ENCODE measurements at regions not wholly inside any gene's neighbourhood (a gene's known extent, or its start where the extent isn't known, plus 50 kb on each side); places are given as distances from the start of the nearest gene placed in this dataset.
"Not testable (repeated sequence)": the region's sequence is repeated elsewhere in the genome, so short reads cannot be mapped to it uniquely, and the experiment has no call there.

DNA sequence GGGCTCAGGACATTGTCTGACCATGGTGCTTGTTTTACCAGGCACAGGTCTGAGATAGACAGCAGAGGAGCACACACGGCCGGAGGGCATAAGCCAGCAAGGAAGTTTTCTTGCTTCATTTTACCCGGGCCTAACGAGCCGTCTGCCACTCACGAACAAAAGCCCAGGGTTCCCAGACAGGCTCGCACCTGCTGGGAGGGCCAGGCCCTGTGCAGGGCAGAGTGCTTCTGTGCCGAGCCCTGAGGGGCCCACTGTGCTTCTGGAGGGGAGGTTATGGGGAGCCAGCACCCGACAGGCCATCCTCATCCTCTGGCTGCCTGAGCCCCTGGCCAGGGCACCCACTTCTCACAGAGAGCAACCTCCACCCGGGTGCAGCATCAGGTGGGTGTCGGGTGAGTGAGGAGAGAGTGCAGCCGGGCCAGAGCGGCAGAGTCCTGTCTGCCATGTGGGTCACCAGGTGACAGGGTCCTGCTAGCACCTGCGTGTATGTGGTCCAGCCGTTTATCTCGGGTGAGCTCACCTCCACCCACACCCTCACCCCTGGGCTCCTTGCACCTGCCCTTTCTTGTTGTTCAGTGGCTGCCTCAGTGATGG is 297.9 kb downstream of the NDUFA10 start:
- DNase-seq (ENCODE audit: low spot score) = no peak

DNA sequence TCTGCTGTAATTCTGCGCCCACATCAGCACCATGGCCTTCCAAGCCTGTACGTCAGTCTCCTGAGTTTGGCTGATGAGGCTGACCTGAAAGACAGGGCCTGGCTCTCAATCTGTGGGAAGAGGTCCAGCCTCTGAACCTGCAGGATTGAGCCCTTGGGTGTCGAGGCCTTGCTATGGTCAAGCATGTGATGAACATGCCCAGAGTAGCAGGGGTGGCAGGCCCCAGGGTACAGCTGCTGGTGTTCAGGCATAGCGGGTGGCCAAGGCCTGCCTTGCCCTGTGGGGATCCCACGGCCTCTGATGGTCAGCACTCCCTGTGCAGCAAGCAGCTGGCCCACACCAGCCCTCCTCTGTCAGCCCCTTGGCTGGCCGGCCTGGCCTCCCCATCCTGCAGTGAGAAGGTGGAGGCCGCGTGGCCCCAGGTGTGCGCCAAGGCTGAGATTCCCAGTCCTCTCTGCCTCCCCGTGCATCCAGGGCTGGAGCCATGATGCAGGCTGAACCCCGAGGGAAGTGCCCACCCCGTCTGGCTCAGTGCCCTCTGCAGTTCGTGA is 298.4 kb downstream of the NDUFA10 start:
- DNase-seq (ENCODE audit: low spot score) = no peak

DNA sequence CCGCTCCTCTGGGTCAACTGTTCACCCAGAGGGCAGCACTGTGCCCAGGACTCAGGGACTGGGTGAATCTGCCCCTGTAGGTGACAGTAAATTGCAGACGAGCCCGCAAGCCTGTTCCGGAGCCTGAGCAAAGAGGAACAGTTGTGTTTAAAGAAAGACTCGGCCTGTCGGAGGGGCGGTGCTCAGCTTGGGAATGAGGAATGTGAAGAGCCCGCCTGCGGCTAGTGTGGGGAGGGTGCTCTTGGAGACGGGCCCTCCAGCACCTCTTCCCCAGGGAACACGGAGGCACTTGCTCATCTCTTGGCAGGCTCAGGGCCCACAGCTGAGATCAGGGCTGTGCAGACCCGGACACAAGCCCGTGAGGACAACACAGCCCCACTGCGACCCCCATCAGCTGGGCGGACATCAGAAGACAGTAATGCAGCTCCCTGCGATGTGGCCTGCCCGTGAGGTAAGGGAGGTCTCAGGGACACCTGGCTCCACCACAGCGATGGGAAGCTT is 299.0 kb downstream of the NDUFA10 start:
- DNase-seq (ENCODE audit: low spot score) = no peak

DNA sequence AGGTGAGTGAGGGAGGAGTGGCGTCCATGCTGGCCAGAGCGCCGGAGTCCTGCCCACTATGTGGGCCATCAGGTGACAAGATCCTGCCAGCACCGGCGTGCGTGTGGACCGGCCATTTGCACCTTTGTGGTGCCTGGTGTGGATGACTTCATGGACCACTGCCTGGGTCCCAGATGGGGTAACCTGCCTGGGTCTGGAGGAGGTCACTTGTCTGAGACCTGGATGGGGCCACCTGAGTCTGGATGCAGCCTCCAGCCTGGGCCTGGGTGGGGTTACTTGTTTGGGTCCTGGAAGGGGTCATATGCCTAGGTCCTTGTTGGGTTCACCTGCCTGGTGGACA is 299.6 kb downstream of the NDUFA10 start:
- no peak for DNase-seq (ENCODE audit: low spot score)

DNA sequence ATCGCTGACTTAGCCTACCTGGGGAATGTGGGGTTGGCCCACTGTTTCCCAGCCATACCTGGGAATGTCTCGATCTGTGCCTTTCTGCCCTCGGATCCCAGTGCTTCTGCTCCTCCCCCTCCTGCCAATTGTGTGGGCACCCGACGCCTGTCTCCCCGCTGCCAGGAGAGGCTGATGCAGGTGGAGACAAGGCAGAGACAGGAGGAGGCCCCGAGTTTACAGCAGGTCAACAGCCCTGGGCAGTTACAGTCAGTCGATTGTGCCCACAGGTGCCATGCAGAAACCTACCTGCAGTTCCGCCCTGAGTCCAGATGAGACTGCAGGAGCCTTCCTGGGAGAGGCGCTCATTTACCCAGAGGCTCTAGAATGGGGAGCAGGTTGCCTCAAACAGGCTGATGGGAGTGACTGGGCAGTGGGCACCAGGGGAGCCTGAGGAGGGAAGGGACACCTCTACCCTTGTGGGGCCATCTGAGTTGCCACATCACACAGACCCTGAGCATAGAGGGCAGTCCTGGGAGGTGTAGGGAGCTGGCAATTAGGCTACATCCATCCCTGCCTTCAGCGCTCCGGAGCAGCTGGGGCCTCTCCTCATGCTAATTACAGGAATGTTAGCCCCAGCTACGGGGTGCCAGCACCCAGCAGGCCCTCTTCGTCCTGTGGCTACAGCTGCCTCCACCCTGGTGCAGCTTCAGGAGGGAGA is 300.1 kb downstream of the NDUFA10 start:
- DNase-seq (ENCODE audit: low spot score) = no peak

DNA sequence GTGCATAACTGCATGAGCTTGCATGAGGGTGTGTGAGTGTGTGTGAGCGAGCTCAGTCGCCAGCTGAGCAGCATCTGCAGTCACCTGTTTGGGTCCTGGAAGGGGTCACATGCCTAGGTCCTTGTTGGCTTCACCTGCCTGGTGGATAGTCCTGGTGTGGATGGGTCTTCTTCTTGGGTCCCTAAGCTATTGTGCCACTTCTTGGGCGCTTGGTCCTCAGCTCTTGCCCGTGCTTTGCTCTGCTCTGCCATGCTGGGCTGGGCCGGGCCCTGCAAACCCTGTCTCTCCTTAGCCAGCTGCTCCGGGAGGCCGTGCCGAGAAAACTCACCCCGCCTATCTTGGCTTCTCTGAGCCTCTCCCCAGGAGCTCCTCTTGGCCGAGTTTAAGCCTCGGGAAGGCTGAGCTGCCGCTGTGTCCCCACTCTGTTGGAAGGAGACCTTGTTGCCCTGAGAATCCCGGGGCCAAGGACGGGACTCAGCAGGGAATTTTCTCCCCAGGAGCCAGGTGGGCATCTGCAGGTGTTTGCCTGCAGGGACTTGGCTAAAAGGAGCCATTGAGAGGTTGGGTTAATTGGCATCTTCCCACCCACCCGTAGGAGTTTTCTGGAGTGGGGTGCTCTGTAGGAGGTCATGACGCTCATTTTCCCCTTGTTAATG is 300.8 kb downstream of the NDUFA10 start:
- DNase-seq (ENCODE audit: low spot score) = no peak

DNA sequence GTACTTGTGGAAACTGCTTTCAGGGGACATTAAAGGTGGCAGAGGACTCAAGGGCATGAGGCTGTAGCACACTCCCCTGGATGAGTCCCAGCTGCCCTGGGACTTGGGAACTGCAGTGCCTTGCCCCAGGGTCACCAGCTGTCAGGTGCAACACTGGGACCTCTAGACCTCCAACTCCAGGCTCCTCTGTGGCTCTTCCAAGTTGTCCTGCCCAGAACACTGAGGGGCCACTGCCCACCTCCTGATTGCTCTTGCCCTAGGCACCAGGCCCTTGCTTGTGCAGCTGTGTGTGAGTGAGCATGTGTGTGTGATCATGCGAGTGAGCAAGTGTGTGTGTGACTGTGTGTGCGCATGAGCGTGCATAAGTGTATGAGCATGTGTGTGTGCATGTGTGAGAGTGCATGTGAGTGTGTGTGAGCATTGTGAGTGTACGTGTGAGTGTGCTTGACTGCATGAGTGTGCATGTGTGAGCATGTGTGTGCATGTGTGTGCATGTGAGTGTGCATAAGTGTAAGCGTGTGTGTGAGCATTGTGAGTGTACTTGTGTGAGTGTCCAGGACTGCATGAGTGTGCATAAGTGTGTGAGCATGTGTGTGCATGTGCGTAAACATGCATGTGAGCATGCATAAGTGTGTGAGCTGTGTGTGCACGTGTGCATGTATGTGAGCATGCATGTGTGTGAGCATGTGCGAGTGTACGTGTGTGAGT is 301.5 kb downstream of the NDUFA10 start:
- no peak for DNase-seq (ENCODE audit: low spot score)

DNA sequence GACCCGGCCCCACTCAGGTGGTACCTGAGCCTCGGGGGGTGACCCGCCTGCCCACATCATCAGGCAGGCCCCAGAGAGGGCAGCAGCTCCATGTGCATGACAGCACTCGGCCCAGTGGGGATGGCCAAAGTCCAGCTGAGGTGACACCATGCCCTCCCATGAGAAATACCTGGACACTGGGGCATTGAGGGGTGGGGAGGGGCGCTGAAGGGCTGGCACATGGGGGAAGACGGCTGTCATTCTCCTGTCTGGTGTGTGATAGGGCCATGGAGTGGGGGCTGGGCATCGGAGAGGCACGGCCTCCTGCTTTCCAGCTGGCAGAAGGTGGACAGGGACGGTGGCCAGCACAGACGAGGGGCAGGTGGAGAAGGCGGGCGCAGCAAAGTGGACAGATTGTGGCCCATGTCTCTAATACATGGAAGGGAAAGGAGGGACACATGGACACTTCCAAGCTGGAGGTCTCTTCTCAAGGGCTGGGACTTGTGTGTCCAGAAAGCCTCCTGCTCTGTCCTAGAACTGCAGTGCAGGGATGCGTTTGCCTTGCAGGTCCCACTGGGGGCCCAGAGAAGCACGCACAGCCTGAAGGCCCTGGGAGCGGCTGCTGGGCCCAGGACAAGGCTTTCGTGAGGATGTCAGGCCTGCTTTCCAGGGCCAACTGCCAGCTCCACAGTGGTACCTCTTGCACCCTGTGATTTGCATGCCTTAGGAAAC is 302.2 kb downstream of the NDUFA10 start:
- DNase-seq (ENCODE audit: low spot score) = no peak

DNA sequence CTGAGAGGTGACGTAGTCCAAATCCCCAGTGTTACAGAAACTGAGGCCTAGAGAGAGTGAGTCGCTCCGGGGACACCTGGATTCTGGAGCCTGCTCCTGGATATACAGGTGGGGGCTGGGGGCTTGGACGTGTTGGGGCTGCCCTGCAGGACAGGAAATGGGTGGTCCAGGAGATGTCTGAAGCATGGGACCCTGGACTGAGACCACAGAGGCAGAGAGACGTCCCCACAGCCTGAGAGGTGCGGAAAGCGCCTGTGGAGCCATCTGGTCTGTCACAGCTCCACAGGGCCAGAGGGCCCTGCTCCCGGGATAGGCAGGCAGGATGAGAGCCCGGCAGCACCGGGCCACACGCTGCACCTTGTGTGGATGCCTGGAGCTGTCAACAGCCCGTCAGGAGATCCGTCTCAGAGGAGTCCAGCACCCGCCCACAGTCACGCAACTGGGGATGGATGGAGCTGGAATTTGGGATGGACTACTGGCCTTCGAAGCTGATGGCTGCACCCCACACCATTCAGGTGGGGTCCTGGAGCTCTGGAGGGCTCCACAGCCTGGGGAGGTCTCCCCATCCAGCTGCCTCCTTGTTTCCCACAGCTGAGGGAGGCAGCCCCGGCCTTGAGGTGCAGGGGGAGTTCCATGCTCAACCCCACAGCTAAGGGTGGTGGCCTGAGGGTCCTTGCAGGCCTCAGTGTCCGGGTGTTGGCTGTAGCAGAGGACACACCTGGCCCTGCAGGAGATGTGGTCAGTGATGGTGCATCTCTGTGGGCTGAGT is 303.0 kb downstream of the NDUFA10 start:
- DNase-seq (ENCODE audit: low spot score) = no peak

DNA sequence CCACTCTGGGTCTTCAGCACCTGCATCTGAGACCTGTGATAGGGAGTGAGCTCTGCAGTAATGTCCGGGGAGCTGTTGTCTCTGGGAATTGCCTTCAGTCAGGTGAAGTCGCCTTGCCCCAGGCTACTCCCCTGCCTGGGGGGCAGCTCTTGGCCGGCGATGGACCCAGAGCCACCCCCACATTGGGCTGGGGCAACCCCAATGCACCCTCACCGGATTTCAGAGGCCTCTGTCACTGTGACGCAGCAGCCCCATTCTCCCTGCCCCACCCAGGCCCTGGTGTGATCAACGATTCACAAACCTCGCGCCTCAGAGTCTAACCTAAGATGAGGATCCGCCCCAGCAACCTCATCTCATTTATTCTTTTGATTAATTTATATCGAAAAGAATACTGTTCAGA is 303.6 kb downstream of the NDUFA10 start:
- DNase-seq (ENCODE audit: low spot score) = no peak

DNA sequence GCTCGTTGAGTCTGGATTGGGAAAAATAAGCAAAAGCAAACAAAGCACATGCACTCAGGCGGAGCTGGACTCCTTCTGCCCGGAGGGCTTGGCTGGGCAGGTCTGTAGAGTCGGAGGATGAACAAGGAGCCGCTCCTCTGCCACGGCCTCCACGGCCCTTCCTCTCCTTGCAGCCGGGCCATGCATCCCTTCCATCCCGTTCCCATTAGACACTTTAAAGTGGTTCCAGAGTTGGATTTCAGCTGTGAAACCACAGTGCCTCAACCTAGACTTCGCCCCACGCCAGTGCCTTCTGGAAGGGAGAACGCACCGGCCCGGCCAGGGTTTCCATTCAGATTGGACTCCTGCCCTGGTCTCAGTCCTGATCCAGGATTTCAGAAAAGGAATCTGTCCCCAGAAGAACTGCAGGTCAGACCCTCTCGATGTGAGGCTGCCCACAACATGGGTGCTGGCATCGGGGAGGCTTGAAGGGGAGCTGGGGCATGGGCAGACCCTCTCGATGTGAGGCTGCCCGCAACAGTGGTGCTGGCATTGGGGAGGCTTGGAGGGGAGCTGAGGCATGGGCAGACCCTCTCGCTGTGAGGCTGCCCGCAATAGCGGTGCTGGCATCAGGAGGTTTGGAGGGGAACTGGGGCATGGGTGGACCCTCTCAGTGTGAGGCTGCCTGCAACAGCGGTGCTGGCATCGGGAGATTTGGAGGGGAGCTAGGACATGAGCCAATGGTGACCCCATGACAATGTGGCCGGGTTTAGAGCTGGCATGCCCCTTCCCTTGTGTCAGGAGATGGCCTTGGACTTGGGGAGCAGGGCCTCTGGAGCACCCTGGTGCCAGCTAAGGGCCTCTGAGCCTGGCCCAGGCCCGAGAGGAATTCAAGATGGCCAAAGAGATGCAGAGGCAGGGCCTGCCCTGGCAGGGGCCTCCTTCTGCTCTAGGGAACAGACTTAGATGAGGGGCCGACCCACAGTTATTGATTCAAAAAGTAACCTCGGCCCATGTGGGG is 304.5 kb downstream of the NDUFA10 start:
- DNase-seq (ENCODE audit: low spot score) = no peak

DNA sequence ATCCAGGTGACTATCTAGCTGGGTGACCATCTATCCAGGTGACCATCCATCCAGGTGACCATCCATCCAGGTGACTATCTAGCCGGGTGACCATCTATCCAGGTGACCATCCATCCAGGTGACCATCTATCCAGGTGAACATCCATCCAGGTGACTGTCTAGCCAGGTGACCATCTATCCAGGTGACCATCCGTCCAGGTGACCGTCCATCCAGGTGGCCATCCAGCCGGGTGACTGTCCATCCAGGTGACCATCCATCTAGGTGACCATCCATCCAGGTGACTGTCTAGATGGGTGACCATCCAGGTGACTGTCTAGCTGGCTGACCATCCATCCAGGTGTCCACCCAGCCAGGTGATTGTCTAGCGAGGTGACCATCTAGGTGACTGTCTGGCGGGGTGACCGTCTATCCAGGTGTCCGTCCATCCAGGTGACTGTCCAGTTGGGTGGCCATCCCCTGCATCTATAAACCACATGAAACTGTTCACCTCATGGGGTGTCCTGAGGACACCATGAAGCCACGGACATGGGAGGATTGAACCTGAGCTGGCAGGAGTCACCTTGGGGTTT is 305.3 kb downstream of the NDUFA10 start:
- DNase-seq (ENCODE audit: low spot score) = no peak

DNA sequence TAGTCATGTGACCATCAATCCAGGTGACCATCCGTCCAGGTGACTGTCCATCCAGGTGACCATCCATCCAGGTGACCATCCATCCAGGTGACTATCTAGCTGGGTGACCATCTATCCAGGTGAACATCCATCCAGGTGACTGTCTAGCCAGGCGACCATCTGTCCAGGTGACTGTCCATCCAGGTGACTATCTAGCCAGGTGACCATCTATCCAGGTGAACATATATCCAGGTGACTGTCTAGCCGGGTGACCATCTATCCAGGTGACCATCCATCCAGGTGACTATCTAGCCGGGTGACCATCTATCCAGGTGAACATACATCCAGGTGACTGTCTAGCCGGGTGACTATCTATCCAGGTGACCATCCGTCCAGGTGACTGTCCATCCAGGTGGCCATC is 306.2 kb downstream of the NDUFA10 start:
- not testable (repeated sequence) for DNase-seq (ENCODE audit: low spot score)

DNA sequence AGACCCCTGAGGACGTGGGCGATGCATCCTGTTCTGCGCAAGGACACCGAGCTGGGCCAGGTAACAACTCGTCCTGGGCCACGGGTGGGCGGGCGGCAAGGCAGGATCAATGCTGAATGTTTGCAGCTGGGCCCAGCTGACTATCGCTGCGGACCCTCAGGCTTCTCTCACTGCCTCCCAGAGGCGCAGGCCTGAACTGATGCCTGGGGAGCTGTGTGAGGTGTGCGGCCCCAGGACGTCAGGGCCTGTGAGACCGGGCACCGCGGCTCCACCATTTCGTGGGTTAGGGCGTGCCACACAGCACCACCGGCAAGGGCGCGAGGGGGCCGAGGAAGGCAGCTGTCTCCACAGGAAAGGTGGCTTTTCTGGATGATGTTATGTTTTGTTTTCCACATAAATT is 307.4 kb downstream of the NDUFA10 start:
- no peak for DNase-seq (ENCODE audit: low spot score)

DNA sequence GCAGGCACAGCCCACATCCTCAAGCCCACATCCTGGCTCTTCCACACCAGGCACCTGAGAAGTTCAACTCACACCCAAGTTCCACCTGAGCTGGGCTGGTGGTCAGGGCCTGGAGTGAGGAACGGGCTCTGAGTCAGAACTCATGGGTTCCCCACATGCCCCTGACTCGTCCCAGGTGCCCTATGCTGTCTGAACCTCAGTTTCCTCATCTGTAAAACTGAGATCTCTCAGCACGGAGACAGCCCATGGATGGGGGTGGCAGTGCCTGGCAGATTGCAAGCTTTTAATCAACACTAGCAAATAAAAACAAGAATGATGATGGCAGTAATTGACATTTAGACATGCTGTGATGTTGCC is 307.8 kb downstream of the NDUFA10 start:
- no peak for DNase-seq (ENCODE audit: low spot score)

DNA sequence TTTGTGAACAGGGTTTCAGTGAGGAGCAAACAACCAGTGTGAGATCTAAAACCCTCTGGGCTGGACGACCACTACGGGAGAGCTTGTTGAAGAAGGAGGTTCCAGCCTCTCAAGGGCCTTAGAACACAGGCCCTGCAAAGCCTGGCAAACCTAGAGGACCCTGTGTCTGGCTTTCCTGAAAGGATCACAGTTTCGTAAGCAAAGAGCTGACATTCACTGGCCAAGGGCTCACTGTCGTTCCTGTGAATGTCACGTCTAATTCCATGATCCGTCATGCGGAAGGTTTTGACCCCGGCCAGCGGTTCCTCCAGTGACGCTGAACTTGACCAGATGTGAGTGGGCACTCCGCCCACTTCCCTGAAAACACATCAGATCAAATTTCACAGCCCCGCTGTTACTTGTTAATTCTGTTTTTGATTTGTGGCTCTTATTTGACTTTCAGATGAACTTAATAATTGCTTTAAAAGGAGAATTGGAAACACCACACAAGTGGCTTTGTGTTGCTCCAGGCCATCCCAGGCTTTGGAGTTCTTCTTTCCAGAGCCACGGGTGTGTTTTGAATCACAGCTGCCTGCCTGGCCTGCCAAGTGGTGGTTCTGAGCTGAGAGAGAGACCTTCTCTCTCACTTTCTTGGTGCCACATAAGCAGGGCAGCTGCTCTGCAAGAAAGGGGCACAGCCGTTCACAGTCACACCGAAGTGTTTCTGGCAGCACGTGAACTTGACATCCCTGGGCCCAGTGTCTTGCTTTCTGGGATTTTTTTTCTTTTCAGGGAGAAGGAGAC is 308.4 kb downstream of the NDUFA10 start:
- DNase-seq (ENCODE audit: low spot score) = no peak

DNA sequence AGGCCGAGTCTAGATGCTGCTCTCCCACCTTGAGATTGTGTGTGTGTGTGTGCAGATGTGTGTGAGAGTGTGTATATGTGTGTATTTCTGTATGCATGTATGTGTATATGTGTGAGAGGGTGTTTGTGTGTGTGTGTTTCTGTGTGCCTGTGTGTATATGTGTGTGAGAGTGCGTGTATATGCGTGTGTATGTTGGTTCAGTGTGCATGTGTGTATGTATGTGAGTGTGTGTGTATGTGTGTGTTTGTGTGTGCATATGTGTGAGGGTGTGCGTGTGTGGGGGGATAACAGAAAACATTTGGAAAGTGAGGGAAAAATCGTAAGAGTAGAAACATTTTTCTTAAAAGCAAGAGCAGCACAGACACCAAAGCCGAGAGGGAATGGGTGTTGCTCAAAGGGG is 309.1 kb downstream of the NDUFA10 start:
- no peak for DNase-seq (ENCODE audit: low spot score)

DNA sequence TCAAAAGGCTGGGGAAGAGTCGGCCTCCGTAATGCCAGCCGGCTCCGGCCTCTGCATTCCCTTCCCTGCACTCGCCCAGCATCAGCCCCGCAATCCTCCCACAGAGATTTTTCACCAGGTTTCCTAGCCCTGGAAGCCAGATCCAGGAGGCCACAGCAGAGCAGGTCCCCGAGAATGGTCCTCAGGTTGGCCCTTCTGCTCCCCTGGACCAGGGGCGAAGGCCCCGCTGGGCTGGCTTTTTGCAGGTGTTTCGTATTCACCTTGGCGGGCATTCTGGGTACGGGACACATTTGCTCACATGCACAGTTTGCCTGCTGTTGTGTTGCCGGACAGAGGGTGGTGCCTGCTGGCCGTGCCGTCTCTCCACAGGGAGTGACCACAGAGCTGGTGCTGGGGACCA is 309.5 kb downstream of the NDUFA10 start:
- DNase-seq (ENCODE audit: low spot score) = no peak

DNA sequence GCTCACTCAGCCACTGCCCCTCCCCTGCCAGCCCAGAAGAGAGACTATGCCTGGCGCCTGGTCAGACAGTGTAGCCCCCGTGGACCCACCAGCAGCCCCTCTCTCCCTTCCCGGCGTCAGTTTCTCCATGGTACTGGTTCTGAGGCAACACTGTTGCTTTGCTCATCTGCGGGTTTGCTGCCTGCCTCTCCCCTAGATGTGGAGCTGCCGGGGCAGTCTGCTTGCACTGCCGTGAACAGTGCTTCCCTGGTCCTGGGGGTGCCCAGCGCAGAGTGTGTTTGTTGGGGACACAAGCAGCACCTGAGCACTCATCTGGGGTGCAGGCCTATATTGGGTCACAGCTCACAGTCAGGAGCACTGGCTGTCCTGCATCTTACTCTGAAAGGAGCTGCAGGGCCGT is 309.9 kb downstream of the NDUFA10 start:
- DNase-seq (ENCODE audit: low spot score) = no peak
